WERI-Rb-1 (cell line): ENCODE measurements at regions not wholly inside any gene's neighbourhood (a gene's known extent, or its start where the extent isn't known, plus 50 kb on each side); places are given as distances from the start of the nearest gene placed in this dataset.

Source experiments
- DNase-seq: peaks from one replicate; pipeline ENCODE4 v3.0.0-alpha.2; 2020
- H3K27ac ChIP-seq: fragments of 250-450 bp; sonication (Bioruptor Pico); 2 replicates; pipeline ENCODE4 v1.5.1; 2020; ENCODE audit warnings: mild to moderate bottlenecking, moderate library complexity
- H3K27me3 ChIP-seq: fragments of 250-450 bp; sonication (Bioruptor Pico); 2 replicates; pipeline ENCODE4 v1.5.1; 2021; ENCODE audit warnings: mild to moderate bottlenecking, low read depth, moderate library complexity; ENCODE audit not compliant: insufficient read depth, severe bottlenecking
- H3K36me3 ChIP-seq: fragments of 250-450 bp; sonication (Bioruptor Pico); 2 replicates; pipeline ENCODE4 v1.5.1; 2020; ENCODE audit warnings: mild to moderate bottlenecking, moderate library complexity
- H3K4me3 ChIP-seq: 2 replicates; pipeline ENCODE4 v1.5.1; 2011; ENCODE audit warnings: low read depth, mild to moderate bottlenecking, control low read depth, low read length
- H3K9me3 ChIP-seq: fragments of 250-450 bp; sonication (Bioruptor Pico); 2 replicates; pipeline ENCODE4 v1.5.1; 2021; ENCODE audit warnings: mild to moderate bottlenecking, moderate library complexity; ENCODE audit not compliant: severe bottlenecking
- CTCF ChIP-seq: IDR thresholded peaks from 2 replicates; pipeline ENCODE4 v1.5.1; 2011; ENCODE audit warnings: low read depth, mild to moderate bottlenecking, control low read depth, inconsistent platforms, low read length

- DNase-seq: no peak
- no peaks in the 10 kb centered on the region for H3K9me3 ChIP-seq
- H3K36me3 ChIP-seq: no peaks in the 10 kb centered on the region
- H3K4me3 ChIP-seq: no peak overlapping the region
- H3K27me3 ChIP-seq: peaks cover 4% of the 10 kb centered on the region
- no peak overlapping the region for H3K27ac ChIP-seq
- TF ChIP-seq CTCF: no peak
Measured at GRCh38 chr11:25953006-25953405, 378.9 kb upstream of the ANO3 start.

- no peak for TF ChIP-seq CTCF
- H3K9me3 ChIP-seq: no peaks in the 10 kb centered on the region
- H3K36me3 ChIP-seq: no peaks in the 10 kb centered on the region
- H3K4me3 ChIP-seq: no peak overlapping the region
- H3K27ac ChIP-seq: no peak overlapping the region
- DNase-seq: no peak
- peaks cover 7% of the 10 kb centered on the region for H3K27me3 ChIP-seq
Measured at GRCh38 chr11:25958045-25958444, 373.9 kb upstream of the ANO3 start.

- Histone ChIP-seq H3K36me3 (no peaks in the 10 kb centered on the region), H3K9me3 (no peaks in the 10 kb centered on the region), H3K4me3 (no peak overlapping the region), H3K27me3 (peaks cover 2% of the 10 kb centered on the region), H3K27ac (no peak overlapping the region)
- no peak for DNase-seq
- TF ChIP-seq CTCF: no peak
Measured at GRCh38 chr11:25961539-25961938, 370.4 kb upstream of the ANO3 start.

GRCh38 chr11:25970726-25971508 lies 361.0 kb upstream of the ANO3 start:
- DNase-seq: no peak
- no peaks in the 10 kb centered on the region for H3K36me3 ChIP-seq
- H3K4me3 ChIP-seq: no peak overlapping the region
- no peaks in the 10 kb centered on the region for H3K9me3 ChIP-seq
- H3K27me3 ChIP-seq: no peaks in the 10 kb centered on the region
- peak; percentile 34; the same call in 1 of the 2 replicates for TF ChIP-seq CTCF
- H3K27ac ChIP-seq: no peak overlapping the region

GRCh38 chr11:25980091-25980490 lies 351.8 kb upstream of the ANO3 start:
- no peaks in the 10 kb centered on the region for H3K36me3 ChIP-seq
- DNase-seq: no peak
- no peak for TF ChIP-seq CTCF

GRCh38 chr11:25981998-25982397 lies 349.9 kb upstream of the ANO3 start:
- peak; percentile 44; the same call in 1 of the 2 replicates for TF ChIP-seq CTCF
- Histone ChIP-seq H3K36me3 (no peaks in the 10 kb centered on the region), H3K4me3 (no peak overlapping the region), H3K27ac (no peak overlapping the region), H3K9me3 (no peaks in the 10 kb centered on the region), H3K27me3 (peaks cover 4% of the 10 kb centered on the region)
- DNase-seq: no peak

More at GRCh38 chr11:25980091-25980490, 351.8 kb upstream of the ANO3 start:
- H3K27ac ChIP-seq: no peak overlapping the region
- H3K9me3 ChIP-seq: no peaks in the 10 kb centered on the region
- peaks cover 4% of the 10 kb centered on the region for H3K27me3 ChIP-seq
- no peak overlapping the region for H3K4me3 ChIP-seq
